ENCODE measurements at regions not wholly inside any gene's neighbourhood (a gene's known extent, or its start where the extent isn't known, plus 50 kb on each side); places are given as distances from the start of the nearest gene placed in this dataset.

- TF ChIP-seq, protein P1, sequence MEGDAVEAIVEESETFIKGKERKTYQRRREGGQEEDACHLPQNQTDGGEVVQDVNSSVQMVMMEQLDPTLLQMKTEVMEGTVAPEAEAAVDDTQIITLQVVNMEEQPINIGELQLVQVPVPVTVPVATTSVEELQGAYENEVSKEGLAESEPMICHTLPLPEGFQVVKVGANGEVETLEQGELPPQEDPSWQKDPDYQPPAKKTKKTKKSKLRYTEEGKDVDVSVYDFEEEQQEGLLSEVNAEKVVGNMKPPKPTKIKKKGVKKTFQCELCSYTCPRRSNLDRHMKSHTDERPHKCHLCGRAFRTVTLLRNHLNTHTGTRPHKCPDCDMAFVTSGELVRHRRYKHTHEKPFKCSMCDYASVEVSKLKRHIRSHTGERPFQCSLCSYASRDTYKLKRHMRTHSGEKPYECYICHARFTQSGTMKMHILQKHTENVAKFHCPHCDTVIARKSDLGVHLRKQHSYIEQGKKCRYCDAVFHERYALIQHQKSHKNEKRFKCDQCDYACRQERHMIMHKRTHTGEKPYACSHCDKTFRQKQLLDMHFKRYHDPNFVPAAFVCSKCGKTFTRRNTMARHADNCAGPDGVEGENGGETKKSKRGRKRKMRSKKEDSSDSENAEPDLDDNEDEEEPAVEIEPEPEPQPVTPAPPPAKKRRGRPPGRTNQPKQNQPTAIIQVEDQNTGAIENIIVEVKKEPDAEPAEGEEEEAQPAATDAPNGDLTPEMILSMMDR (IDR thresholded peaks at IDR 0.05; ENCODE audit: borderline replicate concordance, extremely low read depth, low read length, poor library complexity, severe bottlenecking), result no peak
- no peak for TF ChIP-seq EZH2 (IDR thresholded peaks at IDR 0.05; ENCODE audit: borderline replicate concordance, low read depth, low read length, severe bottlenecking)
These were observed 665.4 kb downstream of the KCNA4 start for GRCh38 chr11:29351301-29351873.

Measured in DND-41 (cell line).